AG10803 (cell line): ENCODE measurements at regions not wholly inside any gene's neighbourhood (a gene's known extent, or its start where the extent isn't known, plus 50 kb on each side); places are given as distances from the start of the nearest gene placed in this dataset.

Source experiments
- DNase-seq: peaks from one replicate; pipeline ENCODE4 v3.0.0; 2010; ENCODE audit warnings: low read depth
- H3K4me3 ChIP-seq: 2 replicates; pipeline ENCODE4 v1.5.1; 2011; ENCODE audit warnings: mild to moderate bottlenecking, low read length, control low read depth
- TF ChIP-seq, protein P1 (sequence below): conservative IDR thresholded peaks from 2 replicates; pipeline ENCODE4 v1.5.1; 2011; ENCODE audit warnings: mild to moderate bottlenecking, low read length, control low read depth, inconsistent platforms

DNA sequence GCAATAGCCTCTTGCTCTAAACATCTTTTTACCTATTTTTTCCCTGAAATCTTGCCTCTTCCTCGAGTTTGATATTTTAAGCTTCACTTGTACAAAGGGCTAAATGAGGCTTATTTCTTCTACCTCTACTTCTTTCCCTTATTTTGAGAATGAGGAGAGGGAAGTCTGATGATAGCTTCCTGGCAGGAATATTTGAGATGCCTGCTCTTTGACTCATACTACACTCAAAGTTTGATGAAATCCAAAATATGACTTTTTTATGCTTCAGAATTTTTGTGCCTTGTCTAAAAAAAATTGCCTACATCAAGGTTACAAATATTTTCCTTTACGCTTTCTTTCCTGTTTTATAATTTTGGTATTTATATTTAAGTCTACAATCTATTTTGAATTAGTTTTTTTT, 624.4 kb upstream of the PLXNA2 start:
- H3K4me3 ChIP-seq, result no peak overlapping the region
- DNase-seq, result peak; percentile 13
- TF ChIP-seq, protein P1, sequence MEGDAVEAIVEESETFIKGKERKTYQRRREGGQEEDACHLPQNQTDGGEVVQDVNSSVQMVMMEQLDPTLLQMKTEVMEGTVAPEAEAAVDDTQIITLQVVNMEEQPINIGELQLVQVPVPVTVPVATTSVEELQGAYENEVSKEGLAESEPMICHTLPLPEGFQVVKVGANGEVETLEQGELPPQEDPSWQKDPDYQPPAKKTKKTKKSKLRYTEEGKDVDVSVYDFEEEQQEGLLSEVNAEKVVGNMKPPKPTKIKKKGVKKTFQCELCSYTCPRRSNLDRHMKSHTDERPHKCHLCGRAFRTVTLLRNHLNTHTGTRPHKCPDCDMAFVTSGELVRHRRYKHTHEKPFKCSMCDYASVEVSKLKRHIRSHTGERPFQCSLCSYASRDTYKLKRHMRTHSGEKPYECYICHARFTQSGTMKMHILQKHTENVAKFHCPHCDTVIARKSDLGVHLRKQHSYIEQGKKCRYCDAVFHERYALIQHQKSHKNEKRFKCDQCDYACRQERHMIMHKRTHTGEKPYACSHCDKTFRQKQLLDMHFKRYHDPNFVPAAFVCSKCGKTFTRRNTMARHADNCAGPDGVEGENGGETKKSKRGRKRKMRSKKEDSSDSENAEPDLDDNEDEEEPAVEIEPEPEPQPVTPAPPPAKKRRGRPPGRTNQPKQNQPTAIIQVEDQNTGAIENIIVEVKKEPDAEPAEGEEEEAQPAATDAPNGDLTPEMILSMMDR, result no peak

DNA sequence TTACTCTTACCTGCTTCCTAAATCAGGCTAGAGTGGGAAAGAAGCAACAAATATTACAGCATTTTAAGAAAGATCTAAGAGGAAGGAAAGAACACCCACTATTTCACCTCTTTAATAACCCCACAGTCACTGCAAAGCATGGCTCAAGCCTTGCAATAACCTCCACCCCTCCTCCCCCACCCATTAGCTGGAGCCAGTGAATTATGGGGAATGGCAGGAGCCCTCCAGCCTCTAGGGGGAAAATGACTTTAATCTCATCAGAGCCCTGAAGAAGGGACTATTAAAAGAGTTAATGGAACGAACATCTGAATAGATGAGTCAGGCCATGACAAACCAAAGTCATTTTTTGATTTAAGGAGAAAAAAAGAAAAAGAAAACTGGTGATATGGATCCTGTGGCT, 630.7 kb upstream of the PLXNA2 start:
- no peak overlapping the region for H3K4me3 ChIP-seq
- TF ChIP-seq, protein P1, result no peak
- DNase-seq, result no peak

DNA sequence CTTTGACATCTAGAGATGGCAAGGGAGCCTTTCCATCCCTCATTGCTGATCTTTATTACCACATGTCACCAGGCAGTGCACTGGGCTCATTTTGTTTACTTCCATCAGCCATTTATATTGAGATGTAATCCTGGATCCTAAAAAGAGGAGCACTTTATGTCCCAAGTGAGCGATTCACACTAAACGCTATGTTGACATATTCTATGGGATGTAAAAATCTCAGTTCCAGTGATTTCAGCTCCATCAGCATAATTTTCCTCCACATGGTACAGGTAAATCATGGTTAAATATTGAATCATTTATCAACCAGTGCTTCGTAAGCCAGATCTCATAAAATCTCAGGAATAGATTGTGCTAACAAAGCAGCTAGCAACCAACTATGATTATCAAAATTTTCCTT, 634.8 kb upstream of the PLXNA2 start:
- TF ChIP-seq, protein P1, result no peak
- no peak overlapping the region for H3K4me3 ChIP-seq
- DNase-seq, result no peak

DNA sequence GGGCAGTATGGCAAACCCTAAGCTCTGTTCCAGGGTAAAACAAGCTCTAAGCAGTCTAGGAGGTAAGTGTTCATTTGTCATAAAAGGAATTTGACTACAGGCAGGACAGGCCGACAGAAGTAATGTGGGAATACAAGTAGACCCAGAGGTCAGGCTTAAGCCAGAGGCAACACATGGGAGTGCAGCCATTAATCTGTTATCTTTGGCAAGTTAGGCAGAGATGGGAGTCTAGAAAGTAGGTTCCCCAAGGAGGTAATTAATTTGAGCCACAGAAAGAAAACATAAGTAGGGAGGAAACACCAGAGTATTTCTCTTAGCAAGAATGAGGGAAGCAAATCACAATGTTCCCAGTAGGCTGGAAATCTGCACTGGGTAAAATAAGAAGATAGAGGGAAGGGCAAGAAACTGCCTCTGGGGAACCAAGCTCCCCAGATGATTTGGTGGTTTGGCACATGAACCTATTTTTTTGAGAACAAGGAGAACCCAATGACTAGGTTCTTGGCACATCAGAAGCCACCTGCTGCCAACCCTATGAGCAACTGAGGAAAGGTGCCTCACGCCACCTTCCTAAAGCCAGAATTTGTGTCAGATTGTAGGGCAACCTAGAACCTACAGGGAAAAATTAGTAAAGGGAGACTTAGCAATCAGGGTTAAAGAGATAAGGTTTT, 636.4 kb upstream of the PLXNA2 start:
- TF ChIP-seq, protein P1, result no peak
- H3K4me3 ChIP-seq, result no peak overlapping the region
- no peak for DNase-seq

DNA sequence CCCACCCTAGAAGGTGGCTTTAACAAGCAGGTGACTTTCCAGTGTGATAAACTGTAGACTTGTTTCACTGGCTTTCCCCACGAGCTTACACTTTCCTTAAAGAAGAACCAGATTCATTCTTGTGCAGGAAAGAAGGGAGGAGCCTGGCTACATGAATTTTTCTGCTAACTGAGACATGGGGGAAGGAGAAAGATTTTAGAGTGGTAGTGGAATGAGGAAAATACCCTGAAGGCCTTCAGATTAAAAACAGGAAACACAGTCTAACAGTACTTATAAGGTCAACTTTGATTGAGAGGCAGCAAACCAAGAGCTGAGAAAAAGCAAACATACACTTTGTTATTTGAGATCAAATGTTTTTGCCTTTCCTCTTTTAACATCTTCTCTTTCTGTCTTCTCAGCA, 640.9 kb upstream of the PLXNA2 start:
- no peak overlapping the region for H3K4me3 ChIP-seq
- TF ChIP-seq, protein P1, result no peak
- no peak for DNase-seq

DNA sequence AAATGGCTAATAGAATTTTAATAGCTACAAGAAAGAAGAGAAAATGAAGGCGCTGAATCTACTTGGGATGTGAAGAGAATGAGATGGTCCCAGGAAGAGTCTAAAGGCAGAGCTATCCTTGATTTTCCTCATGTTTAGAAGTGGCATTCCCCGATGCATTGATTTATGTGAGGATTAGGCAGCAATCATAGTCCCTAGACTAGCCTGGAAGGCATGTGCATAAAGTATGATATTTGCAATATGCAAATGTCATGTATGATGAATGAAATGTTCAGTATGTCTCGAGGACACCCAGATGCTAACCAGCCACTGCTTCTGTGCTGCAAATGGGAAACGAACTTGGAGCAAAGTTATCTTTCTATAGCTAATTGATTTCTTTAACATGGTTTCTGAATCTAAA, 641.5 kb upstream of the PLXNA2 start:
- DNase-seq, result no peak
- TF ChIP-seq, protein P1, result no peak
- no peak overlapping the region for H3K4me3 ChIP-seq

DNA sequence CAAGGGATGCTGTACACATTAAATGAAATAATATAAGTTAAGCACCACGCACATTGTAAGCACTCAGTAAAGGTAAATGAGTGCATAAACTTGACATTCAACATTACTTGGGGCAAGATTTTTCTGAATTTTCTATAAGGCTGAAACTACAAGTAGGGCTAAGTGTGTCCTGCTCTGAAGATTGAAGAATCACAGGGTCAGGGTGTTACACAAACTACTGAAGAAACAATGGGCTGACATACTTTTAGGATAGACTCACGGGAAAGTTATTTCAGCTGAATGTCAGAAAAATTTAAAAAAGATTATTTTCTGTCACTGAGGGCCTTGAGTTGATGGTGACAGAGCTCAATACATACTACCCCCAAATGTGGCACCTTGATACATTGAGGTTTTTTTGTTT, 644.2 kb upstream of the PLXNA2 start:
- TF ChIP-seq, protein P1, result no peak
- no peak overlapping the region for H3K4me3 ChIP-seq
- DNase-seq, result no peak
